ENCODE measurements at regions not wholly inside any gene's neighbourhood (a gene's known extent, or its start where the extent isn't known, plus 50 kb on each side); places are given as distances from the start of the nearest gene placed in this dataset.

GRCh38 chr4:158050942-158051341, 121.9 kb downstream of the GASK1B start:
- in situ Hi-C loops (cut with MboI) (no loop called here), intact Hi-C loops (cut with micrococcal nuclease; ENCODE audit: unreplicated experiment) (no loop called here)
- no TSS peak for BruUV-seq (replicated peaks)
- no peaks in the 10 kb centered on the region for H3K4me1 ChIP-seq (ENCODE audit: control insufficient read depth, insufficient read depth, low read length)
- no peaks in the 10 kb centered on the region for H3K36me3 ChIP-seq (ENCODE audit: control insufficient read depth in 2 of 2, insufficient read depth in 2 of 2, low read length in 1 of 2)
- RAD21 ChIA-PET (ENCODE audit: unreplicated experiment) = no interaction called here
- no peak overlapping the region for H3K9ac ChIP-seq (ENCODE audit: control insufficient read depth, insufficient read depth, low read length)
- POLR2A ChIA-PET = no interaction called here
- WGBS (ENCODE audit: insufficient coverage, insufficient replicate concordance, low lambda C conversion rate, missing lambda C conversion rate) = 0% methylated on average over 2 of the region's 2 CpGs
- DNase-seq (ENCODE audit: low read depth, low spot score) (no peak), ATAC-seq (no peak), FAIRE-seq (no peak)
- H3K27me3 ChIP-seq (replicated peaks in 1 of 2; ENCODE audit: control insufficient read depth in 2 of 2, insufficient read depth in 2 of 2, low read length in 1 of 2) = no peaks in the 10 kb centered on the region
- no peaks in the 10 kb centered on the region for H4K20me1 ChIP-seq (ENCODE audit: control insufficient read depth, insufficient read depth)
- CTCF ChIA-PET = no interaction called here
- H3K4me3 ChIP-seq = no peak overlapping the region
- TF ChIP-seq ZZZ3 (IDR thresholded peaks at IDR 0.05; ENCODE audit: control insufficient read depth, insufficient read length, low read depth) (no peak), PKNOX1 (IDR thresholded peaks at IDR 0.05) (no peak), ATF7 (IDR thresholded peaks at IDR 0.05; ENCODE audit: low read depth) (no peak), POU2F2 (IDR thresholded peaks at IDR 0.05; ENCODE audit: borderline replicate concordance, low read depth, low read length) (no peak), SIX5 (IDR thresholded peaks at IDR 0.05; ENCODE audit: low read depth, low read length, severe bottlenecking) (no peak), ZNF24 (IDR thresholded peaks at IDR 0.05) (no peak), KLF5 (IDR thresholded peaks at IDR 0.05; ENCODE audit: partially characterized antibody) (no peak)
- no peak overlapping the region for H3K27ac ChIP-seq (ENCODE audit: control insufficient read depth, insufficient read depth)
- no peaks in the 10 kb centered on the region for H3K9me3 ChIP-seq (replicated peaks; ENCODE audit: control insufficient read depth, insufficient read depth, low read length)
- SMC1A ChIA-PET (ENCODE audit: uncharacterized antibody, unreplicated experiment) = no interaction called here
- no peak overlapping the region for H2AFZ ChIP-seq (ENCODE audit: control insufficient read depth, low read depth, low read length)
- H3K79me2 ChIP-seq (ENCODE audit: control insufficient read depth, insufficient read depth, low read length) = no peaks in the 10 kb centered on the region
- H3K4me2 ChIP-seq (ENCODE audit: control insufficient read depth, insufficient read depth) = no peak overlapping the region

DNA sequence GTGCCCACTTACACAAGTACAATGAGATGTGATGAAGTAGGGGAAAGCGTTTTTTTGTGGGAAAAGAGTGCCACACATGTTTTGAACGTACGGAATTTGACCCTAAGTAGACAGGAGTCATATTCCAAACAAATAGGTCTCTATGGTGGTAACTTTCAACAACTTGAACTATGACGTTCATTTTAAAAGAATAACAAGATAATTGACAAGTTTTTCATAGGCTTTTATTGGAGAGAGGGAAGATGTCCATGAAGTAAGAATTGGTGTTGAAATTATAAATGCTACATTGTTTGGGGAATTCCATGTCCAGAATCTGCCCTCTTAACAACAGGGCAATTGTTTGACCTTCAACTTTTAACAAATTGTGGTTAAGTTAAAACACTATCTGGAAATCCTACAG, 126.5 kb downstream of the GASK1B start:
- BruUV-seq (replicated peaks) = no TSS peak
- H2AFZ ChIP-seq (ENCODE audit: control insufficient read depth, low read depth, low read length) = no peak overlapping the region
- H3K27ac ChIP-seq (ENCODE audit: control insufficient read depth, insufficient read depth) = no peak overlapping the region
- H3K4me2 ChIP-seq (ENCODE audit: control insufficient read depth, insufficient read depth) = no peak overlapping the region
- POLR2A ChIA-PET = no interaction called here
- FAIRE-seq = no peak
- RAD21 ChIA-PET (ENCODE audit: unreplicated experiment) = no interaction called here
- no peaks in the 10 kb centered on the region for H3K79me2 ChIP-seq (ENCODE audit: control insufficient read depth, insufficient read depth, low read length)
- H3K9me3 ChIP-seq (replicated peaks; ENCODE audit: control insufficient read depth, insufficient read depth, low read length) = no peaks in the 10 kb centered on the region
- no peak overlapping the region for H3K9ac ChIP-seq (ENCODE audit: control insufficient read depth, insufficient read depth, low read length)
- ATAC-seq = no peak
- intact Hi-C loops (cut with micrococcal nuclease; ENCODE audit: unreplicated experiment) = no loop called here
- DNase-seq (ENCODE audit: low read depth, low spot score) = no peak
- no peak for TF ChIP-seq SPI1 (IDR thresholded peaks at IDR 0.05; ENCODE audit: borderline replicate concordance, insufficient read depth, low read depth, low read length)
- TF ChIP-seq, protein P1, sequence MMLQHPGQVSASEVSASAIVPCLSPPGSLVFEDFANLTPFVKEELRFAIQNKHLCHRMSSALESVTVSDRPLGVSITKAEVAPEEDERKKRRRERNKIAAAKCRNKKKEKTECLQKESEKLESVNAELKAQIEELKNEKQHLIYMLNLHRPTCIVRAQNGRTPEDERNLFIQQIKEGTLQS (IDR thresholded peaks at IDR 0.05; ENCODE audit: borderline replicate concordance, extremely low read depth, low read depth, low read length) = no peak
- no peak for TF ChIP-seq RELA (IDR thresholded peaks at IDR 0.05; ENCODE audit: borderline replicate concordance, partially characterized antibody)
- TF ChIP-seq BHLHE40 (IDR thresholded peaks at IDR 0.05; ENCODE audit: borderline replicate concordance in 1 of 2, low read depth in 2 of 2, low read length in 1 of 2) = no peak
- no peak for TF ChIP-seq USF2 (IDR thresholded peaks at IDR 0.05; ENCODE audit: borderline replicate concordance, low read depth, low read length)
- no peak for TF ChIP-seq NFIC (IDR thresholded peaks at IDR 0.05; ENCODE audit: low read depth, low read length)
- no peak for TF ChIP-seq HDGF (IDR thresholded peaks at IDR 0.05)
- no peak for TF ChIP-seq RB1 (IDR thresholded peaks at IDR 0.05; ENCODE audit: borderline replicate concordance)
- no peaks in the 10 kb centered on the region for H3K27me3 ChIP-seq (replicated peaks in 1 of 2; ENCODE audit: control insufficient read depth in 2 of 2, insufficient read depth in 2 of 2, low read length in 1 of 2)
- SMC1A ChIA-PET (ENCODE audit: uncharacterized antibody, unreplicated experiment) = no interaction called here
- H4K20me1 ChIP-seq (ENCODE audit: control insufficient read depth, insufficient read depth) = no peaks in the 10 kb centered on the region
- in situ Hi-C loops (cut with MboI) = no loop called here
- WGBS (ENCODE audit: insufficient coverage, insufficient replicate concordance, low lambda C conversion rate, missing lambda C conversion rate) = 47% methylated on average over 4 of the region's 4 CpGs
- H3K4me3 ChIP-seq = no peak overlapping the region
- no peaks in the 10 kb centered on the region for H3K36me3 ChIP-seq (ENCODE audit: control insufficient read depth in 2 of 2, insufficient read depth in 2 of 2, low read length in 1 of 2)
- CTCF ChIA-PET = no interaction called here
- H3K4me1 ChIP-seq (ENCODE audit: control insufficient read depth, insufficient read depth, low read length) = no peaks in the 10 kb centered on the region
